ENCODE measurements at regions not wholly inside any gene's neighbourhood (a gene's known extent, or its start where the extent isn't known, plus 50 kb on each side); places are given as distances from the start of the nearest gene placed in this dataset.

GRCh38 chr9:115374724-115375268 lies 256.8 kb upstream of the TNC start:
- Histone ChIP-seq H3K27ac (ENCODE audit: low read depth, low read length) (no peak overlapping the region), H3K4me3 (ENCODE audit: low read depth, low read length) (no peak overlapping the region), H3K9me3 (ENCODE audit: control insufficient read depth, insufficient read depth, low read length) (peaks cover 5% of the 10 kb centered on the region; the same call in 1 of the 2 replicates), H3K27me3 (ENCODE audit: control insufficient read depth, insufficient read depth, low read length) (no peaks in the 10 kb centered on the region)
- TF ChIP-seq, protein P1, sequence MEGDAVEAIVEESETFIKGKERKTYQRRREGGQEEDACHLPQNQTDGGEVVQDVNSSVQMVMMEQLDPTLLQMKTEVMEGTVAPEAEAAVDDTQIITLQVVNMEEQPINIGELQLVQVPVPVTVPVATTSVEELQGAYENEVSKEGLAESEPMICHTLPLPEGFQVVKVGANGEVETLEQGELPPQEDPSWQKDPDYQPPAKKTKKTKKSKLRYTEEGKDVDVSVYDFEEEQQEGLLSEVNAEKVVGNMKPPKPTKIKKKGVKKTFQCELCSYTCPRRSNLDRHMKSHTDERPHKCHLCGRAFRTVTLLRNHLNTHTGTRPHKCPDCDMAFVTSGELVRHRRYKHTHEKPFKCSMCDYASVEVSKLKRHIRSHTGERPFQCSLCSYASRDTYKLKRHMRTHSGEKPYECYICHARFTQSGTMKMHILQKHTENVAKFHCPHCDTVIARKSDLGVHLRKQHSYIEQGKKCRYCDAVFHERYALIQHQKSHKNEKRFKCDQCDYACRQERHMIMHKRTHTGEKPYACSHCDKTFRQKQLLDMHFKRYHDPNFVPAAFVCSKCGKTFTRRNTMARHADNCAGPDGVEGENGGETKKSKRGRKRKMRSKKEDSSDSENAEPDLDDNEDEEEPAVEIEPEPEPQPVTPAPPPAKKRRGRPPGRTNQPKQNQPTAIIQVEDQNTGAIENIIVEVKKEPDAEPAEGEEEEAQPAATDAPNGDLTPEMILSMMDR (IDR thresholded peaks at IDR 0.05; ENCODE audit: low read depth, low read length) = no peak
- ChIA-PET CTCF (no interaction called here), POLR2A (no interaction called here)
- DNase-seq (ENCODE audit: low read depth, low spot score) = no peak

- TF ChIP-seq, protein P1 (IDR thresholded peaks at IDR 0.05; ENCODE audit: low read depth, low read length) = no peak
- no peak for DNase-seq (ENCODE audit: low read depth, low spot score)
- Histone ChIP-seq H3K27ac (ENCODE audit: low read depth, low read length) (no peak overlapping the region), H3K4me3 (ENCODE audit: low read depth, low read length) (no peak overlapping the region), H3K27me3 (ENCODE audit: control insufficient read depth, insufficient read depth, low read length) (no peaks in the 10 kb centered on the region), H3K9me3 (ENCODE audit: control insufficient read depth, insufficient read depth, low read length) (peaks cover 20% of the 10 kb centered on the region)
- CTCF ChIA-PET = no interaction called here
- POLR2A ChIA-PET = no interaction called here
Measured at GRCh38 chr9:115378241-115378640, 260.3 kb upstream of the TNC start.

DNA sequence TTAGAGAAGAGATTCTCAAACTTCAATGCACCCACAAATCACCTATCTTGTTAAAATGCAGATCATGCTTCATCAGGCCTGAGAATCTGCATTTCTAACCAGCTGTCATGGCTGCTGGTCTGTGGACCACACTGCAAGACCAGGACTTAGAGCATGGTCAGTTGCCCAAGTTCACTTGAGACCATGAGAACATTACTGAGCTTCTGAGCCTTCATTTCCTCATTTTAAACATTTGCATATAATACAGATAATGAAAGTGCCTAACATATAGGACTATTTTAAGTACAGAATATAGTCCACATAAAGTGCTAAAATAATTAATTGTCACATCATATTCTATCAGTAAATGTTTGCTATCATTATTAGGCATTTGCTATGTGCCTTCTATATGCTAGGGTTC lies 260.8 kb upstream of the TNC start:
- POLR2A ChIA-PET = no interaction called here
- H3K9me3 ChIP-seq (ENCODE audit: control insufficient read depth, insufficient read depth, low read length) = peaks cover 20% of the 10 kb centered on the region
- H3K27ac ChIP-seq (ENCODE audit: low read depth, low read length) = no peak overlapping the region
- TF ChIP-seq, protein P1 (IDR thresholded peaks at IDR 0.05; ENCODE audit: low read depth, low read length) = no peak
- CTCF ChIA-PET = no interaction called here
- H3K4me3 ChIP-seq (ENCODE audit: low read depth, low read length) = no peak overlapping the region
- DNase-seq (ENCODE audit: low read depth, low spot score) = no peak
- H3K27me3 ChIP-seq (ENCODE audit: control insufficient read depth, insufficient read depth, low read length) = no peaks in the 10 kb centered on the region

DNA sequence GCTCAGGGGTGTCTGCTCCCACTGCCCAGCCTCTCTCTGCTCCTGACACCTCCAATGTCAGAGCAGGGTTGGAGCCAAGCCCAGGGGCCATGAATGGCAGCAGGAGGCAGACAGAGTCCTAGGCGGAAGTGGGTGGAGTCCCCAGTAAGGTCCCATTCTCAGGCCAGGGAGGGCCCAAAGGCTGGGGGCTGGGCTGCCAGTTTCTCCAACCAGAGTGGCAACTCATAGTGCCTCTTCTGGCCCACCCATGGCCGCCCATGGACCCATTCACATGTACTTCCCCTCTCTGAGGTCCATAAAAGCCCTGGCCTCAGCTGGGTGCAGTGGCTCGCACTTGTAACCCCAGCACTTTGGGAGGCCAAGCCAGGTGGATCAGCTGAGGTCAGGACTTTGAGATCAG lies 261.8 kb upstream of the TNC start:
- TF ChIP-seq, protein P1 (IDR thresholded peaks at IDR 0.05; ENCODE audit: low read depth, low read length) = no peak
- ChIA-PET POLR2A (no interaction called here), CTCF (no interaction called here)
- no peak overlapping the region for H3K4me3 ChIP-seq (ENCODE audit: low read depth, low read length)
- H3K9me3 ChIP-seq (ENCODE audit: control insufficient read depth, insufficient read depth, low read length) = peaks cover 20% of the 10 kb centered on the region
- DNase-seq (ENCODE audit: low read depth, low spot score) = no peak
- no peaks in the 10 kb centered on the region for H3K27me3 ChIP-seq (ENCODE audit: control insufficient read depth, insufficient read depth, low read length)
- no peak overlapping the region for H3K27ac ChIP-seq (ENCODE audit: low read depth, low read length)

- POLR2A ChIA-PET = no interaction called here
- H3K27me3 ChIP-seq (ENCODE audit: control insufficient read depth, insufficient read depth, low read length) = no peaks in the 10 kb centered on the region
- no peak overlapping the region for H3K4me3 ChIP-seq (ENCODE audit: low read depth, low read length)
- CTCF ChIA-PET = no interaction called here
- no peak for DNase-seq (ENCODE audit: low read depth, low spot score)
- TF ChIP-seq, protein P1 (IDR thresholded peaks at IDR 0.05; ENCODE audit: low read depth, low read length) = no peak
- H3K9me3 ChIP-seq (ENCODE audit: control insufficient read depth, insufficient read depth, low read length) = peaks cover 28% of the 10 kb centered on the region
- no peak overlapping the region for H3K27ac ChIP-seq (ENCODE audit: low read depth, low read length)
Measured at GRCh38 chr9:115382865-115383264, 264.9 kb upstream of the TNC start.
